Fibroblast of lung (primary cell): ENCODE measurements at regions not wholly inside any gene's neighbourhood (a gene's known extent, or its start where the extent isn't known, plus 50 kb on each side); places are given as distances from the start of the nearest gene placed in this dataset.

Experiments
- EZH2 ChIP-seq: IDR thresholded peaks from 2 replicates; pipeline ENCODE4 v1.5.1; 2012; ENCODE audit warnings: low read length, control low read depth, mild to moderate bottlenecking; ENCODE audit errors: missing control alignments
- TF ChIP-seq, protein P1 (sequence below), 2 donors: IDR thresholded peaks in 1 of 2; conservative IDR thresholded peaks in 1 of 2; 1 replicate in 1 of 2; 2 replicates in 1 of 2; pipeline ENCODE4 v1.5.1; 2011 to 2012; ENCODE audit warnings: low read length in 2 of 2, control low read depth in 1 of 2, inconsistent platforms in 1 of 2, low read depth in 1 of 2, mild to moderate bottlenecking in 1 of 2

DNA sequence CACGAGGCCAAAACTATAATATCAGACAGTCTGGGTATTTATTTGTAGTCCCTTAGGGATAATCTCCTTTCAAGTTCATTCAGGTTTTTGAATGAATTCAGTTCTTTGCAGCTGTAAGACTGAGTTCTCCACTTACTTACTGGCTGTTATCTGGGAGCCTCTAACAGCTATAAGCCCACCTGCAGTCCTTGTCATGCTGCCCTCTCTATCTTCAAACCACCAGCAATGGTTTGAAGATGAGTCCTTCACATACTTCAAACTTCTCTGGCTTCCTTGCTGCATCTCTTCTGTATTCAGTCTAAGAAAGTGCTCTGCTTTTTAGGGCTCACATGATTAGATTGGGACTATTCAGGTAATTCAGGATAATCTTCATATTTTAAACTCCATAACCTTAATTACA is 154.5 kb upstream of the STT3B start:
- TF ChIP-seq, protein P1, sequence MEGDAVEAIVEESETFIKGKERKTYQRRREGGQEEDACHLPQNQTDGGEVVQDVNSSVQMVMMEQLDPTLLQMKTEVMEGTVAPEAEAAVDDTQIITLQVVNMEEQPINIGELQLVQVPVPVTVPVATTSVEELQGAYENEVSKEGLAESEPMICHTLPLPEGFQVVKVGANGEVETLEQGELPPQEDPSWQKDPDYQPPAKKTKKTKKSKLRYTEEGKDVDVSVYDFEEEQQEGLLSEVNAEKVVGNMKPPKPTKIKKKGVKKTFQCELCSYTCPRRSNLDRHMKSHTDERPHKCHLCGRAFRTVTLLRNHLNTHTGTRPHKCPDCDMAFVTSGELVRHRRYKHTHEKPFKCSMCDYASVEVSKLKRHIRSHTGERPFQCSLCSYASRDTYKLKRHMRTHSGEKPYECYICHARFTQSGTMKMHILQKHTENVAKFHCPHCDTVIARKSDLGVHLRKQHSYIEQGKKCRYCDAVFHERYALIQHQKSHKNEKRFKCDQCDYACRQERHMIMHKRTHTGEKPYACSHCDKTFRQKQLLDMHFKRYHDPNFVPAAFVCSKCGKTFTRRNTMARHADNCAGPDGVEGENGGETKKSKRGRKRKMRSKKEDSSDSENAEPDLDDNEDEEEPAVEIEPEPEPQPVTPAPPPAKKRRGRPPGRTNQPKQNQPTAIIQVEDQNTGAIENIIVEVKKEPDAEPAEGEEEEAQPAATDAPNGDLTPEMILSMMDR (conservative IDR thresholded peaks at IDR 0.05 in 1 of 2, IDR thresholded peaks at IDR 0.05 in 1 of 2; ENCODE audit: low read depth in 1 of 2, low read length in 2 of 2): no peak
- no peak for TF ChIP-seq EZH2
